ENCODE measurements at regions not wholly inside any gene's neighbourhood (a gene's known extent, or its start where the extent isn't known, plus 50 kb on each side); places are given as distances from the start of the nearest gene placed in this dataset.

GRCh38 chr6:156720691-156721685 is 56.2 kb upstream of the ARID1B start:
- TF ChIP-seq EZH2 (IDR thresholded peaks at IDR 0.05; ENCODE audit: insufficient read depth, poor library complexity, severe bottlenecking): no peak
- TF ChIP-seq EZH2phosphoT487 (IDR thresholded peaks at IDR 0.05; ENCODE audit: insufficient read depth, low read depth): no peak

All from GM23248 (cell line).